ENCODE measurements at regions not wholly inside any gene's neighbourhood (a gene's known extent, or its start where the extent isn't known, plus 50 kb on each side); places are given as distances from the start of the nearest gene placed in this dataset.
"Not testable (repeated sequence)": the region's sequence is repeated elsewhere in the genome, so short reads cannot be mapped to it uniquely, and the experiment has no call there.

DNA sequence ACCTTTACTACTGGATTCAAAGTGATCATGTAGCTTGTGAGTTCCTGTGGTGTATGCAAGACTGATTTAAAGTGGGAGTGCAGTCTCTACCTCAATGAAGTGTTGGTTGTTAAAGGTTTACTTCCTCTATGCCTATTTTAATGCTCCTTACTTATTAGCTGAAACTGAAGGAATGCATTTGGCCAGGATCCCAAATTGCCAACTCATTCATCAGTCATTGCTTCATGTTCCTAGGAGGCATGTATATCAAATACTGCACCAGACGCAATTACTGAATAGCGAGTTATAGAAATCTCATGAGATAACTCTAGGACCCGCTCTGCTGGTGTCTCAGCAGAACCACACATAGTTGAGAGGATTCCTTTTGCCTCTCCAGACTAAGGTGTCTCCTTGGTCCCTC lies 143.0 kb upstream of the RPS23 start:
- no peaks in the 10 kb centered on the region for H3K27me3 ChIP-seq
- H3K4me1 ChIP-seq: peaks cover 0 to 5% (median under 1%) of the 10 kb centered on the region in 4 donors
- no peaks in the 10 kb centered on the region for H3K9me3 ChIP-seq
- ATAC-seq (ENCODE audit: low FRiP score in 2 of 2): no peak
- 61 to 66% methylated on average over 3 of the region's 3 CpGs for WGBS, 2 donors
- H3K27ac ChIP-seq: no peak overlapping the region
- H3K36me3 ChIP-seq: no peaks in the 10 kb centered on the region
- no peak overlapping the region for H3K4me3 ChIP-seq
- TF ChIP-seq POLR2A (IDR thresholded peaks at IDR 0.05) (no peak), POLR2AphosphoS5 (IDR thresholded peaks at IDR 0.05) (no peak), EP300 (IDR thresholded peaks at IDR 0.05) (no peak), CTCF (IDR thresholded peaks at IDR 0.05) (no peak)
- DNase-seq: no peak

GRCh38 chr5:82420524-82420923 lies 142.4 kb upstream of the RPS23 start:
- DNase-seq; H3K36me3 ChIP-seq; H3K4me3 ChIP-seq; H3K27me3 ChIP-seq; H3K27ac ChIP-seq; ATAC-seq (ENCODE audit: low FRiP score in 2 of 2); H3K9me3 ChIP-seq; H3K4me1 ChIP-seq: not testable (repeated sequence)
- WGBS, 2 donors: 78 to 85% methylated on average over 4 of the region's 4 CpGs

DNA sequence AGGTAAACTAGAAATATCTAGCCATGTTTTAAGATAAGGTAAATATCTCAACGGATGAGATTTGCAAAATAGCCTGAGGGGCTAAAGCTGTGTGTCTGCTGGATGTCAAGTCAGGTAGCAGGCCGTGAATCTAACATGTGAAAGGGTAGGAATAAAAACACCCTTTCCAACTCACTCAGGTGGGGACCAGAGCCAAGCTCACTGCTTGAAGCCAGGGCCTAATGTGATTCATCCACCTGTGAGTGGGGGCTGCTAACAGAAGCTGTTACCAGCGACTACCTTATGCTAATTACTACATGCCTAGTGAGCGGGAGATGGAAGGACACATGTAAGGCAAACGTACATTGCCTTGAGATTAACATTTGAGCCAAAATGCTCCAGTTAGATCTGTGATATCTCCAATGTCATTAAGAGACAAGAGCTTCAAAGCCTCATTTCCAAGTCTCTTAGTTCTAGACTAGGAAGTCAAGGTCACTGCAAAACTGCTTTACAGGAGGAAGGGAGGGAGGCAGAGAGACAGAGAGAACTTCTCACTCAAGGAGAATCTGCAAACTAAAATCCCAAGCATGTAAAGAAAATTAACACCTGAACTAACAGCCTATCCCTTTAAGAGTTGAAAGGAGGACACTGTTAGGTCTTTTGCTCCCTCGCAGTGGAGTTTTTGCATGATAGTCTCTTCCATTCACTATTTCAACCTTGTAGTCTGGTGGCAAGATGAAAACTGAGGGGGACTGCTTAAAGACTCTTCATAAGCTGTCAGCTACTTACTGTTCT lies 141.6 kb upstream of the RPS23 start:
- WGBS, 2 donors: 72 to 76% methylated on average over 6 of the region's 6 CpGs
- Histone ChIP-seq H3K4me1 (peaks cover 0 to 5% (median 0%) of the 10 kb centered on the region in 4 donors), H3K27me3 (no peaks in the 10 kb centered on the region), H3K36me3 (no peaks in the 10 kb centered on the region), H3K9me3 (no peaks in the 10 kb centered on the region), H3K4me3 (no peak overlapping the region), H3K27ac (no peak overlapping the region)
- TF ChIP-seq EP300 (IDR thresholded peaks at IDR 0.05) (no peak), CTCF (IDR thresholded peaks at IDR 0.05) (no peak), POLR2A (IDR thresholded peaks at IDR 0.05) (no peak), POLR2AphosphoS5 (IDR thresholded peaks at IDR 0.05) (no peak)
- no peak for DNase-seq
- ATAC-seq (ENCODE audit: low FRiP score in 2 of 2): no peak

DNA sequence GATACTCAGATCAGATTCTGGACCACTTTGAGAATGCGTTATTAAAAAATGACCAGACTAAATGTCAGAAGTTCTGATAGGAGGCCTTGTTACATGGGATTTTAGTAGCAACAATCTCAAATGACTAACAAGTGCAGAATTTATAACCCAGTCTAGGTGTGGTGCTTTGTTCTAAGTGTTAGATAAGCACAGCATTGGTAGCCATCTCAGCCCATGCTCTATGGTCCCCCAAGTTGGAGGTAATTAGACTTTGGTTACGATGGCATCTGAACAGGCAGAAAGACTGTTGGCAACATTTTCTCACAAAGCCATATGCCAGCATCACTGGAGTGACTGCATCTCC lies 140.4 kb upstream of the RPS23 start:
- Histone ChIP-seq H3K4me1 (peaks cover 0 to 10% (median 2%) of the 10 kb centered on the region in 4 donors), H3K9me3 (no peaks in the 10 kb centered on the region), H3K4me3 (no peak overlapping the region), H3K36me3 (no peaks in the 10 kb centered on the region), H3K27me3 (no peaks in the 10 kb centered on the region), H3K27ac (peak overlapping the region in 1 of 4 donors; percentile 11)
- TF ChIP-seq POLR2A (IDR thresholded peaks at IDR 0.05) (no peak), EP300 (IDR thresholded peaks at IDR 0.05) (no peak), CTCF (IDR thresholded peaks at IDR 0.05) (no peak), POLR2AphosphoS5 (IDR thresholded peaks at IDR 0.05) (no peak)
- ATAC-seq (ENCODE audit: low FRiP score in 2 of 2): no peak
- no peak for DNase-seq
- 46 to 52% methylated on average over 2 of the region's 2 CpGs for WGBS, 2 donors

GRCh38 chr5:82417776-82418607 lies 139.8 kb upstream of the RPS23 start:
- WGBS, 2 donors: 70 to 78% methylated on average over 11 of the region's 11 CpGs
- Histone ChIP-seq H3K9me3 (no peaks in the 10 kb centered on the region), H3K36me3 (no peaks in the 10 kb centered on the region), H3K4me1 (peaks cover 4 to 14% (median 4%) of the 10 kb centered on the region in 4 donors), H3K4me3 (no peak overlapping the region), H3K27ac (peak overlapping the region in 1 of 4 donors; percentile 53), H3K27me3 (no peaks in the 10 kb centered on the region)
- DNase-seq: no peak
- ATAC-seq (ENCODE audit: low FRiP score in 2 of 2): no peak
- no peak for TF ChIP-seq POLR2AphosphoS5 (IDR thresholded peaks at IDR 0.05)
- no peak for TF ChIP-seq POLR2A (IDR thresholded peaks at IDR 0.05)
- no peak for TF ChIP-seq CTCF (IDR thresholded peaks at IDR 0.05)

Measured in upper lobe of left lung (tissue), 6 donors.